Peyer's patch (tissue), 4 donors: ENCODE measurements at regions not wholly inside any gene's neighbourhood (a gene's known extent, or its start where the extent isn't known, plus 50 kb on each side); places are given as distances from the start of the nearest gene placed in this dataset.

ENCODE experiments used
- CTCF ChIP-seq, 6 experiments: fragments of 450-650 bp in 4 of 6; fragments of 200-600 bp in 2 of 6; sonication (generic) in 1 of 6; IDR thresholded peaks; one replicate each; pipeline ENCODE4 v1.5.1; 2017 to 2019; ENCODE audit warnings: antibody characterized with exemption in 6 of 6, mild to moderate bottlenecking in 3 of 6, moderate library complexity in 1 of 6
- POLR2A ChIP-seq, 2 donors: fragments of 450-650 bp; IDR thresholded peaks; one replicate each; pipeline ENCODE4 v1.5.1; 2017; ENCODE audit warnings: antibody characterized with exemption in 2 of 2, mild to moderate bottlenecking in 2 of 2, moderate library complexity in 2 of 2

- TF ChIP-seq CTCF (IDR thresholded peaks at IDR 0.05) (no peak), POLR2A (IDR thresholded peaks at IDR 0.05) (no peak)
Observed at GRCh38 chr2:23321751-23322150, 63.2 kb upstream of the KLHL29 start.
